Ishikawa (cell line): ENCODE measurements at regions not wholly inside any gene's neighbourhood (a gene's known extent, or its start where the extent isn't known, plus 50 kb on each side); places are given as distances from the start of the nearest gene placed in this dataset.

Source experiments
- CEBPB ChIP-seq: IDR thresholded peaks from 2 replicates; pipeline ENCODE4 v1.6.1; 2012
- CREB1 ChIP-seq: IDR thresholded peaks from 2 replicates; pipeline ENCODE4 v1.6.1; 2012; ENCODE audit warnings: low read depth
- EGR1 ChIP-seq: IDR thresholded peaks from 2 replicates; pipeline ENCODE4 v1.6.1; 2012
- EP300 ChIP-seq: IDR thresholded peaks from 2 replicates; pipeline ENCODE4 v1.6.1; 2012; ENCODE audit warnings: borderline replicate concordance
- FOXM1 ChIP-seq: IDR thresholded peaks from 2 replicates; pipeline ENCODE4 v1.6.1; 2012; ENCODE audit warnings: low read depth, borderline replicate concordance
- MAX ChIP-seq: IDR thresholded peaks from 2 replicates; pipeline ENCODE4 v1.6.1; 2012
- NFIC ChIP-seq: IDR thresholded peaks from 2 replicates; pipeline ENCODE4 v1.6.1; 2012
- RAD21 ChIP-seq: IDR thresholded peaks from 2 replicates; pipeline ENCODE4 v1.6.1; 2012; ENCODE audit warnings: low read depth
- REST ChIP-seq: IDR thresholded peaks from 2 replicates; pipeline ENCODE4 v1.6.1; 2012; ENCODE audit warnings: low read depth, mild to moderate bottlenecking
- TAF1 ChIP-seq: IDR thresholded peaks from 2 replicates; pipeline ENCODE4 v1.6.1; 2012; ENCODE audit warnings: low read depth, mild to moderate bottlenecking
- TCF12 ChIP-seq: IDR thresholded peaks from 2 replicates; pipeline ENCODE4 v1.6.1; 2012; ENCODE audit warnings: low read depth
- TEAD4 ChIP-seq: IDR thresholded peaks from 2 replicates; pipeline ENCODE4 v1.6.1; 2012
- YY1 ChIP-seq: IDR thresholded peaks from 2 replicates; pipeline ENCODE4 v1.6.1; 2012; ENCODE audit warnings: low read depth
- ZBTB7A ChIP-seq: IDR thresholded peaks from 2 replicates; pipeline ENCODE4 v1.6.1; 2012; ENCODE audit warnings: low read depth
- TF ChIP-seq, protein P1 (sequence below): IDR thresholded peaks from 2 replicates; pipeline ENCODE4 v1.6.1; 2012

- TF ChIP-seq EP300 (no peak), MAX (no peak), FOXM1 (no peak), REST (no peak), TCF12 (no peak), TEAD4 (no peak), ZBTB7A (no peak), EGR1 (no peak), TAF1 (no peak), RAD21 (no peak), CREB1 (no peak), CEBPB (no peak), YY1 (no peak), NFIC (no peak)
- TF ChIP-seq, protein P1, sequence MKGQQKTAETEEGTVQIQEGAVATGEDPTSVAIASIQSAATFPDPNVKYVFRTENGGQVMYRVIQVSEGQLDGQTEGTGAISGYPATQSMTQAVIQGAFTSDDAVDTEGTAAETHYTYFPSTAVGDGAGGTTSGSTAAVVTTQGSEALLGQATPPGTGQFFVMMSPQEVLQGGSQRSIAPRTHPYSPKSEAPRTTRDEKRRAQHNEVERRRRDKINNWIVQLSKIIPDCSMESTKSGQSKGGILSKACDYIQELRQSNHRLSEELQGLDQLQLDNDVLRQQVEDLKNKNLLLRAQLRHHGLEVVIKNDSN: no peak
These were observed 130.4 kb upstream of the BMPER start for GRCh38 chr7:33774762-33775523.

DNA sequence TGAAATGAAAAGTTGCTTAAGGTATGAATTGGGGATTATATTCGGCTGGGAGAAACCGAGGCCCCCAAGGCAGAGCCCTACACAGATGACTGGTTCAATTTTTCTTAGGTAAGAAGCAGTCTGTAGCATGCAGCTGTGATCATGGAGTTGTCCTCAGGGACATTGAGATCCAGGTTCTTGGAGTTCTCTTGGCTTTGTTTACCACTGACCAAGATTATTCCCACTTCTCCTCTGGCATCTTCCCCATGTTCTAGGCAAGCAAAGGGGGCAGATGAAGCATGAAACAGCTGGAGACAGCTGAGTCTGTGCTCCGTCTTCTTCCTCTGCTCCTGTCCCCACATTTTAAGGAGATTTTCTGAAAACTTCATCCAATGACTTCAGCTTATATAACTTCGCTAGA is 129.5 kb upstream of the BMPER start:
- no peak for TF ChIP-seq MAX
- TF ChIP-seq EGR1: no peak
- TF ChIP-seq TEAD4: no peak
- no peak for TF ChIP-seq TAF1
- TF ChIP-seq YY1: no peak
- no peak for TF ChIP-seq TCF12
- TF ChIP-seq RAD21: no peak

DNA sequence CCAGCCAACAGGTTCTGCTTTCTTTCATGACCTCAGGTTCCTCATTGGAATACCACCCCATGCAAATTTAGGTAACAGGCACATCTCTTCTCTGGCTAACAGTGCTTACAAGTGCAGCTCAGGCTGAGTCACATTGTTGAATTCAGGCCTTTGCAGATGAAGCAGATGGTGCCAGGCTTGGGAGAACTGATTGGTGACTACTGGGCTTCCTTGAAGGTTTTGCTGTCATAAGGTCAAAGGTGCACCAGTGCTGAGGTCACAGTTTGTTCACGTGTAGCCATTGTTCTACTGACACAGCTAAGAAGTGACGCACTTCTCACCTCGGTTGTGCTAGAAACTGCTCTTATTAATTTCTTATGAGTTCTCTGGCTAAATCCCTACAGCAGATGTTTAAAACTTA is 128.6 kb upstream of the BMPER start:
- no peak for TF ChIP-seq FOXM1
- no peak for TF ChIP-seq TEAD4
- TF ChIP-seq ZBTB7A: no peak
- TF ChIP-seq EP300: no peak
- TF ChIP-seq TCF12: no peak
- no peak for TF ChIP-seq CEBPB
- TF ChIP-seq MAX: no peak
- no peak for TF ChIP-seq CREB1
- TF ChIP-seq NFIC: no peak
- TF ChIP-seq EGR1: no peak
- TF ChIP-seq REST: no peak
- TF ChIP-seq, protein P1: no peak
- no peak for TF ChIP-seq YY1
- TF ChIP-seq TAF1: no peak
- TF ChIP-seq RAD21: no peak

DNA sequence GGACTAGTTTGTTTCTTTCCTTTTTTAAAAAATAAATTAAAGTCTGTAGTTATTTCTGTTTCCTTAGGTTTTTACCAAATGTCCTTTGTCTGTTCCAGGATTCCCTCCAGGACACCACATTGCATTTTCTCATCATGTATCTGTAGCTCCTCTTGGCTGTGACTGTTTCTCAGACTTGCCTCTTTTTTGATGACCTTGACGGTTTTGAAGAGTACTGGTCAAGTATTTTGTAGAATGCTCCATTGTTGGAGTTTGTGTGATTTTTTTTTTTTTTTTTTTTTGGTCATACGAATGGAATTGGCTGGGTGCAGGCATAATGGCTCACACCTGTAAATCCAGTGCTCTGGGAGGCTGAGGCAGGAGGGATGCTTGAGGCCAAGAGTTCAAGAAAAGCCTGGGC is 127.1 kb upstream of the BMPER start:
- no peak for TF ChIP-seq YY1
- no peak for TF ChIP-seq EP300
- no peak for TF ChIP-seq CEBPB
- TF ChIP-seq EGR1: no peak
- no peak for TF ChIP-seq ZBTB7A
- no peak for TF ChIP-seq CREB1
- TF ChIP-seq TCF12: no peak
- TF ChIP-seq RAD21: no peak
- TF ChIP-seq, protein P1: no peak
- no peak for TF ChIP-seq NFIC
- TF ChIP-seq TAF1: no peak
- no peak for TF ChIP-seq REST
- no peak for TF ChIP-seq MAX
- no peak for TF ChIP-seq FOXM1
- TF ChIP-seq TEAD4: no peak
